Stomach (tissue), 4 donors: ENCODE measurements at regions not wholly inside any gene's neighbourhood (a gene's known extent, or its start where the extent isn't known, plus 50 kb on each side); places are given as distances from the start of the nearest gene placed in this dataset.

ENCODE experiments used
- CTCF ChIP-seq, 7 experiments: fragments of 450-650 bp in 4 of 7; fragments of 200-600 bp in 3 of 7; sonication (generic) in 3 of 7; IDR thresholded peaks; one replicate each; pipeline ENCODE4 v1.5.1; 2016 to 2019; ENCODE audit warnings: antibody characterized with exemption in 7 of 7, control low read depth in 2 of 7, mild to moderate bottlenecking in 1 of 7
- POLR2A ChIP-seq, 4 donors: fragments of 450-650 bp; IDR thresholded peaks; one replicate each; pipeline ENCODE4 v1.6.1; 2016; ENCODE audit warnings: antibody characterized with exemption in 4 of 4, control low read depth in 2 of 4, mild to moderate bottlenecking in 1 of 4, moderate library complexity in 1 of 4
- POLR2AphosphoS5 ChIP-seq, 3 donors: sonication (generic); formaldehyde crosslinking; IDR thresholded peaks; one replicate each; pipeline ENCODE4 v1.6.1; 2016; ENCODE audit warnings: antibody characterized with exemption in 3 of 3

- TF ChIP-seq CTCF (IDR thresholded peaks at IDR 0.05) = no peak
- no peak for TF ChIP-seq POLR2AphosphoS5 (IDR thresholded peaks at IDR 0.05)
- no peak for TF ChIP-seq POLR2A (IDR thresholded peaks at IDR 0.05)
Measured at GRCh38 chr10:129035052-129035827, 431.8 kb upstream of the MGMT start.
